HL-60/S4 (cell line): ENCODE measurements at regions not wholly inside any gene's neighbourhood (a gene's known extent, or its start where the extent isn't known, plus 50 kb on each side); places are given as distances from the start of the nearest gene placed in this dataset.
"Not testable (repeated sequence)": the region's sequence is repeated elsewhere in the genome, so short reads cannot be mapped to it uniquely, and the experiment has no call there.

Source experiments
- in situ Hi-C: fragments of 300-500 bp; cut with MboI; formaldehyde crosslinking; loops from 2 replicates; pipeline ENCODE4 v1.14.3; 2022; ENCODE audit warnings: low sequenced_read_pairs

GRCh38 chr12:131494741-131495524, 216.0 kb upstream of the SFSWAP start:
- in situ Hi-C loops = no loop called here

DNA sequence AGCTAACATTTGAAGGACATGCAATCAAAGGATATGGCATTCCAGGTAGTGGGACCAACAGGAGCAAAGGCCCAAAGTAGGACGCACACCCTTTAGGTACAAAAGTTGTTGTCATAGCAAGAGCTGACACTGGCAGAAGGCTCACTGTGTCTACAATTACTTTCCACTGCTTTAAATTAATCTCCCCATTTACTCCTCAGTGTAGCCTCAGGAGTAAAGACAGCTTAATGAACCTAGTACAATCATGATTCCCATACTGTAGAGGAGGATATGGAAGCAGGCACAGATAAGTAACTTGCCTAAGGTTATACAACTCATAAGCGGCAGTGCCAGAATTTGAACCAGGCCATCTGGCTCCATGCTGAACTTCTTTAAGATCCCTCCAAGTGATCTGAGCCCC, 212.9 kb upstream of the SFSWAP start:
- in situ Hi-C loops = no loop called here

DNA sequence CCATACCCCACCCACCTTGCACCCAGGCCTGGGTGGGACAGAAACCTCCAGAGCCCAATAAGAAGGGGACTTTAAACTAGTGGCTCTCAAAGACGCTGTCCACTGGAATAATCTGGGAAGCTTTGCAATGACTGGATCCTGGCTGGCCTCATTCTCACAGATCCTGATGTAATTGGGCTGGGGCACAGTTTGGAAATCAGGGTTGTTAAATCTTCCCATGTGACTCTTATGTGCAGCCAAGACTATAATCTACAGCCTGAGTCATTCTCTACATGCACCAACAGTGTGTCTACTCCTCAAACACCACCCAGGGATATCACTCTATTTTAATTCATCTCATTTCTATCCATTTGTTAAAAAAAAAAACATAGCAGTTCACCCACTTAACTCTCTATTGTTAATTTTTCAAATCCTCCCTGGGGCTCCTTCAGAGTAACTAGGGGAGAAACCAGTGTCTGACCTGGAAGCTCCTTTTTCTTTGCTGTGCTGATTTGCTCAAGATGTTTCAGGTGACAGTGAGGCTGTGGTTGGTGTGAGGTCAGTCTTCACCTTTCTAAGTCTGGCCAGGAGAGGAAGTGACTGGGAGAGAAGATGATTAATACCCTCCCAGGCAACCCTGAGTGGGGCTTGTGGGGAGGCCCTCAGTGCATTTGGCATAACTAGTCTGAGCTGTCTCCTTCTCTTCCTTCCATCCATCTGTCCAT, 211.6 kb upstream of the SFSWAP start:
- in situ Hi-C loops = no loop called here

DNA sequence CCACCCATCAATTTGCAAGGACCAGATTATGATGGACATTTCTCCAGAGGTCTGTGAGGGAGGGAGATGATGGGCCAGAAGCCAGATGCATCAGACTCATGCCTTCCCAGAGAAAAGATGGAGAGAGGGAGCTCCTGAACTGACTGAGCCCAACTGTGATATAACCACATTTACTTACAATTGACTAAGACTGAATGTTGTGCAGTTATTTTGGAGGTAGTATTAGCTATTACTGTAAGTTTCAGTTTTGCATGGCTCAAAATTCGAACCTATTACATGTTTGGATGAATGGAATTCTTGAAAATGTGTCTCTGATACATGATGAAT, 211.1 kb upstream of the SFSWAP start:
- in situ Hi-C loops = no loop called here

- in situ Hi-C loops = no loop called here
These were observed 210.3 kb upstream of the SFSWAP start for GRCh38 chr12:131500564-131500963.

GRCh38 chr12:131505561-131505960, 205.3 kb upstream of the SFSWAP start:
- in situ Hi-C loops = no loop called here

DNA sequence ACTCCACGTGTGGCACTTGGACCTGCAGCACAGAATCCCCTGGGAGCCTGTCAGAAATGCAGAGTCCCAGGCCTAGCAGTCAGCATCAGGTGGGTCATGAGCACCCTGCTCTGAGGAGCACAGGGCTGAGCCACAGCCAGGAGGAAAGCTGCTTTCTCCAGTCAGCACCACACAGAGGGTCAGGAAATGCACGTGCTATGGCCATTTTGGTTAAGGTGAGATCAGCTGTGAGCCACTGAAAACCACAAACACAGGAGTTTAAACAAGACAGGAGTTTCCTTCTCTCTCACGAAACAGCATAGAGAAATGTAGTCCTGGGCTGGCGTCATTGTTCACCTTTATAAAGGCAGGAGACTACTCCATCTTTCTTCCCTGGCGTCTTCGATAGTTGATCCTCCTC, 204.5 kb upstream of the SFSWAP start:
- in situ Hi-C loops = no loop called here

DNA sequence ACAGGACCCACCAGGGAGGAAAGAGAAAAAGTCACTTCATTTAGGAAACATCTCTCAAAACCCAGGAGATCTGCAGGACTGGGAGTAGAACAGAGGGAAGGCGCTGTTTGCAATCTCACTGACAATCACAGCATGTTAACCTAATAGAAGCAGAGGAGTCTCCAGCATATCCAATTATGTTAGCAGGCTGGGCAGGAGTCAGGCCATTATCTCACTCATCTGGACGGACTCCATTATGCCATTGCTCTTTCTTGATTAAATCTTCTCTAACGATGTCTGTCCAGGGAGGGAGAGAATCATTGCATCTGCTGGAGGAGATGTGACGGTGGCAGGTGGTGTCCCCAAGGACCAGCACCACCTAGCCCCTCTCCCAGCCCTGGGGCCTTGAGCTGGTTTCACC, 203.8 kb upstream of the SFSWAP start:
- in situ Hi-C loops = no loop called here

- in situ Hi-C loops = no loop called here
These were observed 203.0 kb upstream of the SFSWAP start for GRCh38 chr12:131507881-131508280.

DNA sequence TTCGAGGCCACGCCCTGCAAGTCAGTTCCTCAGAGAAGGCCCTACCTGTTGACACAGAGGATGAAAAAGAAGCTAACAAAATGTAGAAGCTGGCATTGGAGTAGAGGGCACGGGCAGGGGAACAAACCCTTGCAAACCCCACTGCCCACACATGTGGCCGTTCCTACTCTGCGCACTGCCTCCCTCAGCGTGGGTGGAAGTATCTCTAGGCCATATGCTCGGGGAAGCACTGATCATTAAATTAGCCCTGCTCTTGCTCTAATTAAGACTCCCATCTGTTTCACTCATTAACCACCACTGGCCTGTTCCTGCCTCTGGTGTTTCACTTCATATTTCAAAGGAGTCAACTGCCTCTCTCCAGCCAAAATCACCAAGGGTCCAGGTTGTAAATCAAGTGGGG, 201.2 kb upstream of the SFSWAP start:
- in situ Hi-C loops = no loop called here

DNA sequence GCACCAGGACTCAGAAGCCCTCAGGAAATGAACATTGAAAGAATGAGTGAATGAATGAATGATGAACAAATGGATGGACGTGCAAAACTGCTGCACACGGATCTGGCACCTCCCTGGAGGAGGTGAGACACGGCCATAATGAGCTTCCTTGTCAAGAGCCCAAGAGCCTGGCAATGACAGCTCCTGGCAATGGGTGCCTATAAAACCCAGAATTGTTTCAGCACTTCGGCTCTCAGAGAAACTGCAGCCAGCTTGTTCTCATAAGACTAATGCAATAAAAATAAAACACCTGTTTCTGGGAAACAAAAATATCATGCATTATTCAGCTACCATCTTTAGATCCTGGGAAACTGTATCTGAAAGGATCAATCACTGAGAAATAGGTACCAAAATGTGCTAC, 200.5 kb upstream of the SFSWAP start:
- in situ Hi-C loops = no loop called here

DNA sequence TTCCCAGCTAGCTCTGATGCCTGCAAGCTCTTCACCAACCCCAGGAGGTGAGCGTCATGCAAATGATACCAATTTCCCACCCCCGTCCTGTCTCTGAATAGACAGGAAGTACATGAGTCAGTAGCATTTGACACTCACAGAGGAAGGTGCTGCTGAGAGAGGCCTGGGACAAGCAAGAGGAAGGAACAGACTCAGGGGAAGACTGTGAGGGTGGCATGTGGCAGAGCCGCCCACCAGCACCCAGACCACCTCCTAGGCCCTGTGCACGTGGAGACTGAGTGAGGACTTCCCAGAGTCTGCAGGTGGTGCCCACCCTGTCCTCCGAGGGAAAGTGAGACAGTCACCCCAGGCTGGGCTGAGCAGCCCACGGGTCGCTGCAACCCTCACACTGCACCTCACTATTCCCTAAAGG, 199.5 kb upstream of the SFSWAP start:
- in situ Hi-C loops = no loop called here

- in situ Hi-C loops = no loop called here
These were observed 198.9 kb upstream of the SFSWAP start for GRCh38 chr12:131511803-131512561.

- in situ Hi-C loops = no loop called here
These were observed 197.3 kb upstream of the SFSWAP start for GRCh38 chr12:131513606-131514005.

DNA sequence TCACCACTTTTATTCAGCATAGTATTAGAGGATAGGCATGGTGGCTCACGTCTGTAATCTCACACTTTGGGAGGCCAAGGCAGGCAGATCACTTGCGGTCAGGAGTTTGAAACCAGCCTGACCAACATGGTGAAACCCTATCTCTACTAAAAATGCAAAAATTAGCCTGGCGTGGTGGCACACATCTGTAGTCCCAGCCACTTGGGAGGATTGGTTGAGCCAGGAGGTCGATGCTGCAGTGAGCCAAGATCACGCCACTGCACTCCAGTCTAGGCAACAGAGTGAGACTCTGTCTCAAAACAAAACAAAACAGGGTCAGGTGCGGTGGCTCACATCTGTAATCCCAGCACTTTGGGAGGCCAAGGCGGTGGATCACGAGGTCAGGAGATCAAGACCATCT, 190.3 kb upstream of the SFSWAP start:
- in situ Hi-C loops = not testable (repeated sequence)

- in situ Hi-C loops = no loop called here
These were observed 189.6 kb upstream of the SFSWAP start for GRCh38 chr12:131521326-131521725.

GRCh38 chr12:131525795-131526508, 184.9 kb upstream of the SFSWAP start:
- in situ Hi-C loops = no loop called here

DNA sequence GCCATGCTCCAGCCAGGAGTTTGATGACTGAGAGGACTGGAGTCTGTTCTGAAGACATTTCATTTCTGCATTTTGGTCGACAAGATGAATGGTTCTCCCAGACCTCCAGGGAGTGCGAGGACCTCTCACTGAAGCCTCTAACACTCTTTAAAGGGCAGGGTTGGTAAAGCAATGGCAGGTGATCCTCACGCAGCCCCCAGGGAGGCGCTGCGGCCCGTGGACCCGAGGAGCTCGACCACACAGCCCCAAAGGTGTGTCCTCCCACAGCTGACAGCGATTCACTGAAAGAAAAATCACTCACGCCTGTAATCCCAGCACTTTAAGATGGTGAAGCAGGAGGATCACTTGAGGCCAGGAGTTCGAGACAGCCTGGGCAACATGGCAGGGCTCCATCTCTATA, 183.8 kb upstream of the SFSWAP start:
- in situ Hi-C loops = no loop called here

DNA sequence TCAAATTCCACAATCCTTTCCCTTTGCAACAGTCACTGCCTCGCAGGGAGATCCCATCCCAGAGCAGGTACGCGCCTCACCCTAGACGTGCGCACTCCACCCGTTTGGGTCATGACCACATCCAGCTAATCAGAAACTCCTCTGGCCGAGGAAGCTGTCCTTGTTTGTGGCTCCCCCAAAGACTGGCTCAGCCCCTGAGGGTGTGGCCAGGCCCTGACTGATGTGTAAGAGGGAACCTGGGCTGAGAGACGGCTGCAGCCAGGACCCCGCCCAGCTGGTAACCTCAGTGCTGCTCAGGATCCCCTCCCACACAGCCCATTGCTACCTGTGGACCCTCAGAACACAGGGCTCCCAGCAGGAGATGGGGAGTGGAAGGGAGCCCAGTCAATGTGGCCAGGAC, 183.2 kb upstream of the SFSWAP start:
- in situ Hi-C loops = no loop called here

DNA sequence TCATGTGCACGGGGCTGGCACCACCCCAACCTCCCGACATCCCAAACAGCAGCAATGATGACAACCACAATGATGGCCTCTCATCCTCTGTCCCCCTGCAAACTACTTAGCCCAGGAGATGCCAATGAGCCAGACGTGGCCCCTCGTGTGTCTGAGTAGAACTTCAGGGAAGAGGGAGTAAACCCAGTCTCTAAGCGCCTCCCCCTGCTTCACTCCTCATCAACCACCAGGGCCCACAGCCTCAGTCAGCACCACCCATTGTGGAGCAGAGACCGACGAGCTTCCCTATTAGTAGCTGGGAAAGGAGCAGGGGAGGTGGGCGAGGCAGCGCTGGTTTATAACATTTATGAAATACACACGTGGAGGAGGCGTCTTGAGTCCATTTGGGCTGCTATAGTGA, 182.7 kb upstream of the SFSWAP start:
- in situ Hi-C loops = no loop called here

- in situ Hi-C loops = no loop called here
These were observed 182.2 kb upstream of the SFSWAP start for GRCh38 chr12:131528667-131529066.
